HG02870 (cell line): ENCODE measurements at regions not wholly inside any gene's neighbourhood (a gene's known extent, or its start where the extent isn't known, plus 50 kb on each side); places are given as distances from the start of the nearest gene placed in this dataset.
"Not testable (repeated sequence)": the region's sequence is repeated elsewhere in the genome, so short reads cannot be mapped to it uniquely, and the experiment has no call there.

Experiments used
- ATAC-seq: cut with Tn5 transposase; IDR thresholded peaks from one replicate; pipeline ENCODE4 v1.9.1; 2021; ENCODE audit warnings: mild to moderate bottlenecking, moderate library complexity; ENCODE audit not compliant: unreplicated experiment

- not testable (repeated sequence) for ATAC-seq
Measured at GRCh38 chr18:104264-104663, 54.1 kb upstream of the USP14 start.

GRCh38 chr18:105161-106053 is 53.0 kb upstream of the USP14 start:
- not testable (repeated sequence) for ATAC-seq

- not testable (repeated sequence) for ATAC-seq
Measured at GRCh38 chr18:106054-106851, 52.1 kb upstream of the USP14 start.

- ATAC-seq, result not testable (repeated sequence)
Measured at GRCh38 chr18:106868-107384, 51.4 kb upstream of the USP14 start.

GRCh38 chr18:107464-107863 is 50.9 kb upstream of the USP14 start:
- ATAC-seq, result not testable (repeated sequence)

GRCh38 chr18:107947-108664 is 50.3 kb upstream of the USP14 start:
- peak; percentile 43 for ATAC-seq
